Hepatic stellate cell (primary cell): ENCODE measurements at regions not wholly inside any gene's neighbourhood (a gene's known extent, or its start where the extent isn't known, plus 50 kb on each side); places are given as distances from the start of the nearest gene placed in this dataset.
"Not testable (repeated sequence)": the region's sequence is repeated elsewhere in the genome, so short reads cannot be mapped to it uniquely, and the experiment has no call there.

ENCODE experiments used
- DNase-seq: peaks from one replicate; pipeline ENCODE4 v3.0.0; 2011; ENCODE audit warnings: low spot score

DNA sequence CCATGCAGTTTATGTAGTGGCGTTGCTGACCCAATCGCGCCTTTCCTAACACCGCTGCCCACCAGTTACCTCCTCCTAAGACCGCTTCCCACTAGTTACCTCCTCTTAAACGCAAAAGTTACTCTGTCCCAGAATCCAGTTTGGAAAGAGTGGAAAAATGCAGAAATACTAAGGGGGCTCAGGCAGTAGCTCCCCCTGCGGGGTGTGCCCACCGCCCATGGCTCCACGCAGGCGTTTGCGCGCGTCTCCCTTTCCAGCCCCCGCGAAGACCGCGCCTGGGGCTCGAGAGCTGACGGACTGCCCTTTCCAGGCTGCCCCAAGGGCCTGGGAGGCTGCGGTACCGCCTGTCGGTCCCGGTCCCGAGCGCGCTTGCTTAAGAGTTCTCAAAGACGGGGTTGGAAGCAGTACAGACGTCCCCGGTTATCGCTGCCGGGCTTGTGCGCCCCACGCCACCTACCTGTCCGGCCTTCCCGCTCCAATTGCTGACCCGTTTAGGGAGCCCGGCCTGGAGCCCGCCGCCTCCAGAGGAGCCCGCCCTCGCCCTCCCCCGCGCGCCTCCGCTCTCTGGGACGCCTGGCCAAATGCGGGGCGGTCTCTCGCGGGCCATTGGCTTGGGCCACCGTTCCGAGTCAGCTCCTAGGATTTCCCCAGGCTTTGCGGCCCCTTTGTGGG is 414.1 kb upstream of the ESRRG start:
- no peak for DNase-seq

DNA sequence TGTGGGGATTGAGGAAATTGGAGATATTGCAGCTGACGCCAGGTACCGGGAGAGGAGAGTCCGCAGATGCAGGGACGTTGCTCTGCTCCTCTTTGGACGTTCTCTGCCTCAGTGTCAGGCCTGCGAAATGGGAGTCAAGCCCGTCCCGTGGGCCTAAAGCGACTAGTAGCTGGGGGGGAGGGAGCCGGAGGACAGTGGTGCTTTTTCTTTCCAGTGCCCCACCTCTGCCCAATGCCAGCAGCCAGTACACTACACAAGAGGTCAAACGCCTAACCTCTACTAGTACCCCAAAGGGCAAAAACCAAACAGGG is 413.6 kb upstream of the ESRRG start:
- no peak for DNase-seq

GRCh38 chr1:217135987-217136894 is 413.0 kb upstream of the ESRRG start:
- DNase-seq, result no peak

DNA sequence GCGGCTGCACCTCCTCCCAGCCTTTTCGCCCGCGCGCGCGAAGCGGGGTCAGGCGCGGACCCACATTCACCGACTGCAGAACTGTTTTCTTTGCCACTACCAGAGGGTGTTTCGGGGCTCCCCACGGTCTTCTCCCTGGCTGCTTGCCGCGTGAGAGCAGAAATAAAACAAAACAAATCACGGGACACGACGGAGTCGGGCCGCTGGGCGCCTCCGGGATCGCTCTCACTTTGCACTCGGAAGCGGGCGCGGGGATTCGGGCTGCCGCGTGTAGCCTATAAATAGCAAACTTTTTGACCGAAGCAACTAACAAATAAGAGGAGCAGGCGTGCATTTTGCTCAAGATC is 412.3 kb upstream of the ESRRG start:
- DNase-seq, result no peak

DNA sequence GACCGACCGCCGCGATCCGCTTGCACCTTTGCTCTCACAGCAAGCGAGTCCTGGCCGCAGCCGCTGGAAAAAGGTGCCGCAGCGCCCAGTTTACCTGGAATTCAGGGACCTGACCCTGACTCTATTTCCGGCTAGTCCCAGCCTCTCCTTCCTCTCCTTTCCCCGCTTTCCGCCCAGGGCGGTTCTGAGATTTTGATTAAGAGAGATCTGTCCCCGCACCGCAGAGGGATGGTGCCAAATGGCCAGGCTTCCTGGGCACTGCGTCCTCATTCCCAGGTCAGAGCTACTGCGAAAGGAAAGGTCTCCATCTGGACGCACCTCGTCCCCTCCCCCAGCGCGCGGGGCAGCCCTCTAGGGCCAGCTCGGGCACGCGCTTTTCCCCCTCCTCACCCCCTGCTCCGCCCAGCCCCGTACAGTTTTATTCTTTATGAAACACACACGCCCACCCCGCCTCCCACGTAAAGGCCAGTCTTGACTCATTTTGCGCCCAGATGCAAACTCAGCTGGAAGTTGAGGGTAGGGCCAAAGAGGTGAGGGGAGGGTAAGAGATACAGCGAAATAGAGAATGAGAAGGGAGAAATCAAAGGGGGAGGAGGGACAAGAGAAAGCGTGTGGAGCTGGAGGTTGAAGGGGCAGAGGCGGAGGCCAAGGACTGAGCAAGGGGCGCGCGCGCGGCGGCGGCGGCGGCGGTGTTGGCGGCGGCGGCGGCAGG is 411.8 kb upstream of the ESRRG start:
- DNase-seq, result no peak

GRCh38 chr1:217133958-217134856 is 411.0 kb upstream of the ESRRG start:
- DNase-seq, result no peak

DNA sequence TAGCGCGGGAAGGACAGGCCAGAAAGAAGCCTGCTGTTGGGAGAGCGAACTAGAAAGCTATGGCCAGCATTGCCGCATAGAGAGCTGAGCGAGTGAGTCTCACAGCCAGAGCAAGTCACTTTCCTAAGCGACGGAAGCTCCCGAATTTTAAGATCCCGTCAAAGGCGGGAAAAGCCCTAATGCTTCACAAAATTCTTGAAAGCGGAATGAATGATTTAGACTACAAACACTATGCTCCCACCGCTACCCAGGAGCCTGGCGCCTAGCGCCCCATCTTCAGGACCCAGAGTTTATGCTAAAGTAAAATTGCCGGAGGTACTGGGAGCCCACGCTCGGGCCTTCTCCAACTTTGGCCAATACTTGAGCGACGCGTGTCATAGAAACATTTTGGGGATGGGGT is 409.9 kb upstream of the ESRRG start:
- no peak for DNase-seq

DNA sequence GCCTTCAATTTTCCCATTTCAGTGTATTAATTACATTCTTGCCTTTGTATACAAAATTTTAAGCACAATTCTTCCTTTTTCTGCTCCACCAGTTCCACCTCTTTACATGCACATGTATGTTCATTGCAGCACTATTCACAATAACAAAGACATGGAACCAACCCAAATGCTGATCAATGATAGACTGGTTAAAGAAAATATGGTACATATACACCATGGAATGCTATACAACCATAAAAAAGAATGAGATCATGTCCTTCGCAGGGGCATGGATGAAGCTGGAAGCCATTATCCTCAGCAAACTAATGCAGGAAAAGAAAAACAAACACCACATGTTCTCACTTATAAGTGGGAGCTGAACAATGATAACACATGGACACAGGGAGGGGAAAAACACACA is 400.1 kb upstream of the ESRRG start:
- not testable (repeated sequence) for DNase-seq

DNA sequence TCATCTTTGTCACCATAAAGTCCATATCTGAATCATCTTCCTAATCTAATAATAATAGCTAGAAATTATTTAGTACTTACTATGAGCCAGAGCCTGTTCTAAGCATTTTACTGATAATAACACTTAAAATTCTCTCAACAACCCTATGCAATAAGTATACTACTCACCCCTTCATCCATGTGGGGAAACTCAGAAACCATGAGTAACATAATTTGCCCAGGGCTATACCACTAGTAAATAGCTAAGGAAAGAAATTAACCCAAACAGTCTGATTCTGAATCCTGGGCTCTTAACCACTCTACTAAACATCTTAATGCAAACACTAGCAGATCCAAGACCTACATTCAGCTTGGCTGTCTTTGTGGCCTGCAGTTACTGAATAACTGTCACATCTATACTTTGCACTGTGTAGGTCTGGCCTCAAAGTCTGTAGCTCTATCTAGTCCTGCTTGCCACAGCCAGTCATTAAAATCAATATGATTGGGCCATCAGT is 394.8 kb upstream of the ESRRG start:
- DNase-seq, result no peak

- DNase-seq, result no peak
Observed at GRCh38 chr1:217115404-217116380, 392.5 kb upstream of the ESRRG start.

DNA sequence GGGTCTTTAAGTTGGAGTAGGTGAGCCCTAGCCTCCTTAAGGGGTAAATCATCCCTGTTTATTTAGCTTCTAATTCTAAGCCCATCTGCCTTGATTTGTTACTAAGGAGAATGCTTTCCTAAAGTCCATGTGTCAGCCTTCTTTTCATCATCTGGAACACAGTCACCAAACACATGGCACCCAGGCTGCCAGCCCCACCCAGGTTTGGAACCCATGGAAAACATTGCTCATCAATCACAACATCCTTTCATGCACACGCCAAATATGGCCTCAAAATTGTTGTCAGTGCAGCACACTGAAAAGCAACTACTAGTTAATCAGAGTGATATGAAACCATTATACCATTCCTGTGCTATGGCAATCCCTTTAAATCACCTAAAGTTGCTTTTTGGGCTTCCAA is 386.7 kb upstream of the ESRRG start:
- DNase-seq, result no peak

DNA sequence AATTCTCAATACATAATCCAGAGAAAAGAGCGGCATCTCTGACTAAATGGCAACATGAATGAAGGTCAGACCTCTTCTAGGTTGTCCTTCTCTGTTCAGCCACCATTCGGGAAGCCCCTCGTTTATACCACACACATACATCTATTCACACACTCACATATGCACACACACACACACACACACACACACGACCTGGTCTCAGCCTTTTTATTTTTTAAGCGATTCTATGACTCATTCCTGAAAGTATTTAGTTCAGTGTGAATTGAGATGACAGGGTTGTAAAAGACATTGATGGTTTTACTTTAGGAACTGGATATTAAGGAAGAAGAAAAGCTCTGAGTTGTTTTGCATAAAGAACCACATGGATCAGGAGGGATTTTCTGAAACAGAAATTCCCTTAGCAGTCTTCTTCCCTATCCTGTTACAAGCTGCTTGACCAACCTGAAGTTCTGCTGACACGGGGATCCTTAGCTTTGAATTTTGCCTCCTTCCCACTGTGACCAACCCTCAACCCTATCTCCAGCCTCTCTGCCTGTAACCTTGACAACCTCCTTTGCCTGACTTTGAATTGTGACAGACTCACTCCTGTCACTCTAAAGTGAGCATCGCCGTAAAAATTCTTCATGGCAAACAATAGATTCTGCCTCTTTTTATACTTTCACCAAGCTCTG is 383.1 kb upstream of the ESRRG start:
- DNase-seq, result no peak

GRCh38 chr1:217105437-217105836 is 382.2 kb upstream of the ESRRG start:
- DNase-seq, result no peak

DNA sequence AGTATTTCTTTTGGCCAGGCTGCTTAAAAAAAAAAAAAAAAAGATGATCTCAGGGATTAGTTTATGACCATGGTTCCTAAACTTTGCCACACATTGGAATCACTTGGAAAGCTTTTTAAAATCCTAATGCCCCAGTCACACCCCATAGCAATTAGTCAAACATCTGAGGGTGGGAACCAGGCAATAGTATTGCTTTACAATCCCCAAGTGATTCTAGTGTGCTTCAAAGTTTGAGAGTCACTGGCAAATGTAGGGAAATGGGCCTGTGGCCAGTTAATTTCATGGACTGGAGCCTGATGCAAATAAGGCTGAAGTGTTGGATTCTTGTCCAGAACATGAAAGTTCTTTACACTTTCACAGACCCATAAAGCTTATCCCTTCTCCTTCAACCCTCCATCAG is 374.6 kb upstream of the ESRRG start:
- DNase-seq, result no peak

DNA sequence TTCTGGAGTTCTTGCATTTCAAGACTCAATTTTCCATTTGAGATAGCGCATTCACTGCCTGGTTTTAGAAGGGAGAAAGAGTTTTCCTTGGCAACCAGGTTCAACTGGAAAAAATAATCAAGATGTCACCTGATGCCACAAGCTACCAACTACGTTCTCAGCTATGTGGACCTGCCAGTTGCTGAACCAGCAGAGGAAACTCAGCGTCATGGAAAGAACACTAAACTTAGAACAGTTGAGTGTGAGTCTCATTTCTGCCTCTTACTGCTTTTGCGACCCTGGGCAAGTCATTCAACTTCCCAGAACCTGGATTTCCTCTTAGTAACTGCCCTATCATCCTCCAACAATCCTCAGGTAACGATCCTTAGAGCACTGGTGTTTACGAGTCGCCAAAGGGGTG is 373.0 kb upstream of the ESRRG start:
- no peak for DNase-seq

- DNase-seq, result no peak
Observed at GRCh38 chr1:217095050-217095622, 371.9 kb upstream of the ESRRG start.

DNA sequence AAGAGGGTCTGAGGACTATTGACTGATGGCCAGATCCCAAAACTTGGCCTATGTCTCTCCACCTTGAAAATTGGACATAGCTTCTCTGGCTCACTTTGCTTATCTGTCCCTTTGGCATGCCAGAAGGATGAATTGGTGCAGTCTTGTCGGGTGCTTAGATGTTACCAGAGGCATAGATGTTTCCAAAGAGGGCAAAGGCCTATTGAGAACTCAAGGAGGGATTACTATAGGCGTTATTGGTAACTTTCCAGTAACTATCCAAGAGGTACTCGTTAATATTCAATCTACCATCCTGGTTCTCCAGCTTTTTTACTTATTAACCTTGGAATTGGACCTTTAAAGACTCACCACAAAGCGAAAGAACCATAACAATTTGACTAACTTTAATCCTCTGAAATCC is 368.3 kb upstream of the ESRRG start:
- no peak for DNase-seq

- no peak for DNase-seq
Observed at GRCh38 chr1:217090060-217090911, 367.1 kb upstream of the ESRRG start.
